ENCODE measurements at regions not wholly inside any gene's neighbourhood (a gene's known extent, or its start where the extent isn't known, plus 50 kb on each side); places are given as distances from the start of the nearest gene placed in this dataset.

- no peaks in the 10 kb centered on the region for H3K4me1 ChIP-seq
- no peaks in the 10 kb centered on the region for H3K9me3 ChIP-seq
- H3K27ac ChIP-seq, result no peak overlapping the region
- TF ChIP-seq CTCF (IDR thresholded peaks at IDR 0.05) (no peak), POLR2A (IDR thresholded peaks at IDR 0.05) (no peak)
- no peak overlapping the region for H3K4me3 ChIP-seq
- no peaks in the 10 kb centered on the region for H3K27me3 ChIP-seq
- H3K36me3 ChIP-seq, result no peaks in the 10 kb centered on the region
- DNase-seq, result no peak
These were observed 132.9 kb upstream of the THBS2 start for GRCh38 chr6:169386411-169387057.

GRCh38 chr6:169385237-169385880, 131.7 kb upstream of the THBS2 start:
- DNase-seq, result no peak
- Histone ChIP-seq H3K36me3 (no peaks in the 10 kb centered on the region), H3K9me3 (no peaks in the 10 kb centered on the region), H3K4me1 (no peaks in the 10 kb centered on the region), H3K27me3 (no peaks in the 10 kb centered on the region), H3K27ac (no peak overlapping the region), H3K4me3 (no peak overlapping the region)
- TF ChIP-seq CTCF (IDR thresholded peaks at IDR 0.05) (no peak), POLR2A (IDR thresholded peaks at IDR 0.05) (no peak)

- Histone ChIP-seq H3K27me3 (no peaks in the 10 kb centered on the region), H3K27ac (no peak overlapping the region), H3K4me1 (no peaks in the 10 kb centered on the region), H3K36me3 (no peaks in the 10 kb centered on the region), H3K9me3 (no peaks in the 10 kb centered on the region), H3K4me3 (no peak overlapping the region)
- TF ChIP-seq CTCF (IDR thresholded peaks at IDR 0.05), result no peak
- TF ChIP-seq POLR2A (IDR thresholded peaks at IDR 0.05), result no peak
- no peak for DNase-seq
These were observed 130.6 kb upstream of the THBS2 start for GRCh38 chr6:169384291-169384690.

- H3K9me3 ChIP-seq, result no peaks in the 10 kb centered on the region
- TF ChIP-seq CTCF (IDR thresholded peaks at IDR 0.05), result no peak
- no peak for TF ChIP-seq POLR2A (IDR thresholded peaks at IDR 0.05)
- no peaks in the 10 kb centered on the region for H3K4me1 ChIP-seq
- H3K27me3 ChIP-seq, result no peaks in the 10 kb centered on the region
- no peaks in the 10 kb centered on the region for H3K36me3 ChIP-seq
- H3K27ac ChIP-seq, result no peak overlapping the region
- H3K4me3 ChIP-seq, result no peak overlapping the region
- no peak for DNase-seq
These were observed 129.6 kb upstream of the THBS2 start for GRCh38 chr6:169383265-169383664.

GRCh38 chr6:169382735-169383134, 129.1 kb upstream of the THBS2 start:
- Histone ChIP-seq H3K9me3 (no peaks in the 10 kb centered on the region), H3K4me1 (no peaks in the 10 kb centered on the region), H3K4me3 (no peak overlapping the region), H3K27ac (no peak overlapping the region), H3K36me3 (no peaks in the 10 kb centered on the region), H3K27me3 (no peaks in the 10 kb centered on the region)
- DNase-seq, result no peak
- TF ChIP-seq POLR2A (IDR thresholded peaks at IDR 0.05) (no peak), CTCF (IDR thresholded peaks at IDR 0.05) (no peak)

Data from Peyer's patch (tissue), 4 donors.